Peyer's patch (tissue), 4 donors: ENCODE measurements at regions not wholly inside any gene's neighbourhood (a gene's known extent, or its start where the extent isn't known, plus 50 kb on each side); places are given as distances from the start of the nearest gene placed in this dataset.

Experiments
- POLR2A ChIP-seq, 2 donors: fragments of 450-650 bp; IDR thresholded peaks; one replicate each; pipeline ENCODE4 v1.5.1; 2017; ENCODE audit warnings: antibody characterized with exemption in 2 of 2, mild to moderate bottlenecking in 2 of 2, moderate library complexity in 2 of 2
- TF ChIP-seq, protein P1 (sequence below), 6 experiments: fragments of 450-650 bp in 4 of 6; fragments of 200-600 bp in 2 of 6; sonication (generic) in 1 of 6; IDR thresholded peaks; one replicate each; pipeline ENCODE4 v1.5.1; 2017 to 2019; ENCODE audit warnings: antibody characterized with exemption in 6 of 6, mild to moderate bottlenecking in 3 of 6, moderate library complexity in 1 of 6

DNA sequence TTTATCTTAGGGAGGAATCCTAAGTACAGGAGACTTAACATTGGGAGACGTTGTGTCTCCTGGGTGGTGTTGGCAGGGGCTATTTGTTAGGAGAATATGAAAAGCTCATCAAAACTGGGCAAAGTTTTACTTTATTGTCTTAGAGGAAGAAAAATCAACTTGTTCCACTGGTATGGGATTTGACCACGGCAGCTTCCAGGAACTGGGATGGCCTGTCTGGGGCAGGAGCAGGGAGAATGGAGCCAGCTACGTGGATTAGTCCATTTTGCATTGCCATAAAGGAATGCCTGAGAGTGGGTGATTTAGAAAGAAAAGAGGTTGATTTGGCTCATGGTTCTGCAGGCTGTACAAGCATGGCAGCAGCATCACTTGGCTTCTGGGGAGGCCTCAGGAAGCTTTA is 198.4 kb downstream of the ADAMTS15 start:
- no peak for TF ChIP-seq POLR2A (IDR thresholded peaks at IDR 0.05)
- TF ChIP-seq, protein P1, sequence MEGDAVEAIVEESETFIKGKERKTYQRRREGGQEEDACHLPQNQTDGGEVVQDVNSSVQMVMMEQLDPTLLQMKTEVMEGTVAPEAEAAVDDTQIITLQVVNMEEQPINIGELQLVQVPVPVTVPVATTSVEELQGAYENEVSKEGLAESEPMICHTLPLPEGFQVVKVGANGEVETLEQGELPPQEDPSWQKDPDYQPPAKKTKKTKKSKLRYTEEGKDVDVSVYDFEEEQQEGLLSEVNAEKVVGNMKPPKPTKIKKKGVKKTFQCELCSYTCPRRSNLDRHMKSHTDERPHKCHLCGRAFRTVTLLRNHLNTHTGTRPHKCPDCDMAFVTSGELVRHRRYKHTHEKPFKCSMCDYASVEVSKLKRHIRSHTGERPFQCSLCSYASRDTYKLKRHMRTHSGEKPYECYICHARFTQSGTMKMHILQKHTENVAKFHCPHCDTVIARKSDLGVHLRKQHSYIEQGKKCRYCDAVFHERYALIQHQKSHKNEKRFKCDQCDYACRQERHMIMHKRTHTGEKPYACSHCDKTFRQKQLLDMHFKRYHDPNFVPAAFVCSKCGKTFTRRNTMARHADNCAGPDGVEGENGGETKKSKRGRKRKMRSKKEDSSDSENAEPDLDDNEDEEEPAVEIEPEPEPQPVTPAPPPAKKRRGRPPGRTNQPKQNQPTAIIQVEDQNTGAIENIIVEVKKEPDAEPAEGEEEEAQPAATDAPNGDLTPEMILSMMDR (IDR thresholded peaks at IDR 0.05) = no peak
